Calu3 (cell line): ENCODE measurements at regions not wholly inside any gene's neighbourhood (a gene's known extent, or its start where the extent isn't known, plus 50 kb on each side); places are given as distances from the start of the nearest gene placed in this dataset.

ENCODE experiments used
- BruUV-seq: library from RNA; stranded (reverse); fragments of 400-500 nt; replicated peaks from 2 replicates; lab custom pipeline; 2021; lab: Mats Ljungman, UMichigan
- CTCF ChIA-PET: fragments of 300-600 bp; sonication (Branson Sonifier 250); formaldehyde crosslinking; loops from one replicate; lab custom pipeline; 2022; ENCODE audit warnings: antibody characterized with exemption; lab: Charles Lee
- DNase-seq: peaks from one replicate; pipeline ENCODE4 v3.0.0; 2022
- H3K27ac Mint-ChIP-seq: one replicate; pipeline ENCODE4 v1.8.0; 2022; ENCODE audit warnings: mixed read lengths; ENCODE audit not compliant: unreplicated experiment
- H3K27me3 Mint-ChIP-seq: one replicate; pipeline ENCODE4 v1.8.0; 2022; ENCODE audit warnings: mixed read lengths; ENCODE audit not compliant: unreplicated experiment
- H3K36me3 Mint-ChIP-seq: one replicate; pipeline ENCODE4 v1.8.0; 2022; ENCODE audit warnings: mild to moderate bottlenecking, moderate library complexity, mixed read lengths; ENCODE audit not compliant: insufficient read depth, unreplicated experiment
- H3K4me1 Mint-ChIP-seq: one replicate; pipeline ENCODE4 v1.8.0; 2022; ENCODE audit warnings: mild to moderate bottlenecking, low read depth, mixed read lengths; ENCODE audit not compliant: unreplicated experiment
- H3K4me3 Mint-ChIP-seq: one replicate; pipeline ENCODE4 v1.8.0; 2022; ENCODE audit warnings: mild to moderate bottlenecking, low read depth, moderate library complexity, mixed read lengths; ENCODE audit not compliant: unreplicated experiment
- H3K9me3 Mint-ChIP-seq: one replicate; pipeline ENCODE4 v1.8.0; 2022; ENCODE audit warnings: low read depth, mixed read lengths; ENCODE audit not compliant: unreplicated experiment
- CTCF ChIP-seq: fragments of 200-600 bp; IDR thresholded peaks from one replicate; pipeline ENCODE4 v1.8.0; 2022; ENCODE audit warnings: antibody characterized with exemption; ENCODE audit not compliant: unreplicated experiment
- intact Hi-C: fragments of 100-400 bp; cut with micrococcal nuclease; formaldehyde crosslinking; loops from one replicate; pipeline ENCODE4 v1.10.0; 2022; ENCODE audit not compliant: unreplicated experiment

DNA sequence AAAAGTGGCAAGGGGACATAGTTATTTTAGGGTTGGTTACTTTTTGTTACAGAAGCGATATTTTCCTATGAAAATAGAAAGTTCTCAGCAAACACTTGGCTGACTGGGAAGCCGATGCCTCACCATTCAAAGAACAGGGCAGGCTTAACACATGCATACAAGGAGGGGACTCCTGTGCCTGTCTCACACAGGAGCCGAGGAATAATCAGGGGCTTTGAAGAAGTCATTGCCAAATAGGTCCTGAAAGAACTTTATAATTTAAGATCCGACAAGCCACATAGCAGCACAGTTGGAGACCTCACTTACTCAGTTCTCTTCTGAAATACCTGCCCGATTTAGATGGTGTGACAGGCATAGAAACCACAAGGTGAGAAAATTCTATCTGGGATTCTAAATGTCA, 389.8 kb downstream of the EMP1 start:
- Mint-ChIP-seq H3K27ac (no peak overlapping the region), H3K4me3 (no peak overlapping the region), H3K27me3 (no peaks in the 10 kb centered on the region), H3K36me3 (no peaks in the 10 kb centered on the region), H3K4me1 (no peaks in the 10 kb centered on the region), H3K9me3 (no peaks in the 10 kb centered on the region)
- CTCF ChIA-PET: no interaction called here
- intact Hi-C loops: no loop called here
- no peak for TF ChIP-seq CTCF
- DNase-seq: no peak
- BruUV-seq: no TSS peak

- intact Hi-C loops: no loop called here
- Mint-ChIP-seq H3K36me3 (no peaks in the 10 kb centered on the region), H3K27ac (no peak overlapping the region), H3K4me3 (no peak overlapping the region), H3K27me3 (no peaks in the 10 kb centered on the region), H3K4me1 (peaks cover 7% of the 10 kb centered on the region), H3K9me3 (no peaks in the 10 kb centered on the region)
- no peak for DNase-seq
- BruUV-seq: no TSS peak
- no peak for TF ChIP-seq CTCF
- CTCF ChIA-PET: no interaction called here
Measured at GRCh38 chr12:13584541-13584940, 388.0 kb downstream of the EMP1 start.

DNA sequence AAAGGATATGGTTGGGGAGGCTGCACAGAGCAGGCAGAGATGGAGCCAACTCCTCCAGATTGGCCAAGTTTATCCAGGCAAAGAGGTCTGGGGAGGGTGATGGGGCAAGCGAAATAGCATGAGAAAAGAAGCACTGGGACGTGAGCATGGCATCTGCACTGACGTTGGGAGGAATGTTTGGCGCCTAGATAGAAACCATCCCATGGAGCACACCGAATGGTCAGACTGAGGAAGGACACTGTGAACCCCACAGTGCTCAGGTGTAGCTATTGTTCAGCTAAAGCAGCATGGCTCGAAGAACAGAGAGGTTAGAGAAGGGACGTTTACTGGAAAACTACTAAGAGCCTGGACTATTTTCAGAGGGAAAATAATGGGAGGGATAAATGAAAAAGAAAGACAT, 387.1 kb downstream of the EMP1 start:
- DNase-seq: no peak
- TF ChIP-seq CTCF: no peak
- Mint-ChIP-seq H3K9me3 (no peaks in the 10 kb centered on the region), H3K4me1 (peaks cover 7% of the 10 kb centered on the region), H3K27me3 (no peaks in the 10 kb centered on the region), H3K4me3 (no peak overlapping the region), H3K36me3 (no peaks in the 10 kb centered on the region), H3K27ac (no peak overlapping the region)
- no TSS peak for BruUV-seq
- intact Hi-C loops: no loop called here
- CTCF ChIA-PET: no interaction called here

- intact Hi-C loops: no loop called here
- Mint-ChIP-seq H3K27me3 (no peaks in the 10 kb centered on the region), H3K9me3 (no peaks in the 10 kb centered on the region)
Measured at GRCh38 chr12:13582421-13582820, 385.9 kb downstream of the EMP1 start.

More at GRCh38 chr12:13582421-13582820, 385.9 kb downstream of the EMP1 start:
- no peak for DNase-seq
- TF ChIP-seq CTCF: no peak
- H3K4me1 Mint-ChIP-seq: peaks cover 7% of the 10 kb centered on the region
- no TSS peak for BruUV-seq
- no peak overlapping the region for H3K27ac Mint-ChIP-seq
- CTCF ChIA-PET: interaction anchor here (0.6 kb wide), 1 partner anchor 22 kb away, joined by 3 read pairs; no protein-coding TSS in a partner anchor
- H3K4me3 Mint-ChIP-seq: no peak overlapping the region
- H3K36me3 Mint-ChIP-seq: no peaks in the 10 kb centered on the region
